ENCODE measurements at regions not wholly inside any gene's neighbourhood (a gene's known extent, or its start where the extent isn't known, plus 50 kb on each side); places are given as distances from the start of the nearest gene placed in this dataset.

- DNase-seq, result no peak
Observed at GRCh38 chr14:101004954-101005353, 101.4 kb upstream of the RTL1 start.

DNA sequence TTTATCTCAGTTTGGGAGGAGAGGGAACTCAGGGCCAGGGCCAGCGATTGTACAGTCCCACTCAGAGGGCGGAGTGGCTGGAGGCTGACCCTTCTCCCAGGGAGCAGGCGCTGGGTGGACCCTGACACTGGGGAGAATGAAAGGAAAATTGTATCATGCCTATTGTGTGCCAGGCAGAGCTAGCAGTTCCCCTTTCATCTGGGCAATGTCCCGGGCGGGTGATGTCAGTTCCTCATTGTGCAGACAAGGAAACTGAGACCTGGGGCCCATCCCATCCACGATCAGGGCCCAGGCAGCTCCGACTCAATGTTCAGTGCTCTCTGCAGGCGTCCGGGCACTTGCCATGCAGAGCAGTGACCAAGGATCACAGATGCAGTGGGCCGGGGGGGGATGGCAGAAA, 101.9 kb upstream of the RTL1 start:
- no peak for DNase-seq

GRCh38 chr14:101006008-101006407, 102.5 kb upstream of the RTL1 start:
- no peak for DNase-seq

GRCh38 chr14:101007004-101007614, 103.6 kb upstream of the RTL1 start:
- DNase-seq, result no peak

DNA sequence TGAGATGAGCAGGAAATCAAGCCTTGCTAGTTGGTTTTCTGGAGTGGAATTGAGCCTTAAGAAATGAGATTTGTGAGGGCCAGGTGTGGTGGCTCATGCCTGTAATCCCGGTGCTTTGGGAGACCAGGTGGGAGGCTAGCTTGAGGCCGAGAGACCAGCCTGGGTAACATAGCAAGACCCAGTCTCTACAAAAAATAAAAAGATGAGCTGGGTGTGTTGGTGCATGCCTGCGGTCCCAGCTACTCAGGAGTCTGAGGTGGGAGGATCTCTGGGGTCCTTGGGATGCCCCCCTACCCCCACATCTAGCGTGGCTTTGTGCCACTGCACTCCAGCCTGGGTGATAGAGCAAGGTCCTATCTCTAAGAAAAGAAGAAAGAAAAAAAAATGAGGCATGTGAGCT, 104.2 kb upstream of the RTL1 start:
- no peak for DNase-seq

DNA sequence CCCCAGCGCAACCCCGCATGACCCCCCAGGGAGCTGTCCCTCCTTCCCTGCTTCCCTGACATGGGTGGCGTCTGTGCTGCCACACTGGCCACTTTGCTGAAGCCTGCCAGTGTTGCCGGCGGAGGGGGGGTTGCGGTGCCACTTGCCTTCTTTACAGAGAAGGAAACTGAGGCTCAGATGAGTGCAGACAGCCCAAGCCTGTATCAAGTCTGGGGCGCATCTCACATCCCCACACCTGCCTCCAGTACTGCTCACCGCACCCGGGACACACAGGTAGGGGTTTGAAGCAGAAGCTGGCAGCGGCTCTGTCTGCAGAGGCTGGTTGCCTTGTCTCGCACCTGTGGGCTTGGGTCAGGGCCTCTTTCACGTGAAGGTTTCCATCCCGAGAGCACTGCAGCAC, 104.7 kb upstream of the RTL1 start:
- no peak for DNase-seq

- no peak for DNase-seq
Observed at GRCh38 chr14:101008631-101009336, 105.3 kb upstream of the RTL1 start.

- no peak for DNase-seq
Observed at GRCh38 chr14:101009531-101009930, 106.0 kb upstream of the RTL1 start.

DNA sequence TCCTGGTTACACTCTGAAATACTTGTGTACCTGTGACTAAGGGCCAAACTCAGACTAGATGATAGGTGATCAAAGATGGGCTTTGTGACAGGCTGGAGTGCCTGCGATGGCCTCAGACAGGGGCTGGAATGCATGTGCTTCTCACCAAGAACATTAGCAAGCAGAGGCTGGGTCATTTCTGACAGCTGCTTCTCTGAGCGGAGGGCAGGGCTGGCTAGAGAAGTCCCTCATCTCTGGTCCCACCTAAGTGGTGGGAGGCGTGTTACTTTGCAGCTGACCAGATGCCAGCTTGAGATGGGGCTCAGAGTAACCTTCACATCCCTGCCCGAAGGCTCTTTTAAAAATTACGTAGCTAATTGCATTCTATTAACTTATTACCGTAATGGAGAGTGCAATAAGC, 106.8 kb upstream of the RTL1 start:
- peak; percentile 76 for DNase-seq

GRCh38 chr14:101010835-101011234, 107.3 kb upstream of the RTL1 start:
- peak; percentile 98 for DNase-seq

GRCh38 chr14:101017209-101017608, 113.7 kb upstream of the RTL1 start:
- no peak for DNase-seq

DNA sequence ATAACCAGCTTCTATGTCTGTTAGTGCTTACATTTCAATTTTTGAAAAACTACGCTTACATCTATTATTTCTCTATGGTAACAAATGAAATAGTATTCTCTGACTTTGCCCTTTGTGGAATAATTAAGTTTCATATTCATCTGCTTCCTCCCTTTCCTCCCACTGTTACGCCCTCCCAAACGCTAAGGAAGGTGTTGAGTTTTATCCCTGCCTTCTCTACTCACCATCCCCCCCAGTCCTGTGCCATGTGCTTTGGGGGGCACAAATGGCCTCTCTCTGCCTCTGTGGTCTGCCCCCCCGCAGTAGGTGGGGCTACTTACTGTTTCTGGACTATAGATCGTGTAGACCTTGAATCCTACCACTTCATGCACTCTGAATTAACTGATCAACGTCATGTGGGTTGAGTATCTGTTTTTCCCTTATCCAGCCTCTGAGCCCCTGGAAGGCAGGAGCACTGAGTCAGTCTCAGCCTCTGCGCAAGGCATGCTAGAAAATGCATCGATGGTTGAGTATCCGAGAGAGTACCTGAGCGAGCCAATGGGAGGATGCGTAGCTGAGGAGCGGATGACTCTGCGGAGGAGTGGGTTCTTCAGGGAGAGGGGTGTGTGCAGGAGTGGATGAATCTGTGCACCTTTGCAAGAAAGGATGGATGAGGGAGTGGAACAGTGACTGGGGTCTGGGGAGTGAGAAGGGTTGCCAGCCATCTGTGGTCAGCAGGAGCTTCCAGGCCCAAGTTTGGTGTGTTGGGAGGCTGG, 114.5 kb upstream of the RTL1 start:
- DNase-seq, result no peak

GRCh38 chr14:101018561-101019290, 115.2 kb upstream of the RTL1 start:
- DNase-seq, result no peak

DNA sequence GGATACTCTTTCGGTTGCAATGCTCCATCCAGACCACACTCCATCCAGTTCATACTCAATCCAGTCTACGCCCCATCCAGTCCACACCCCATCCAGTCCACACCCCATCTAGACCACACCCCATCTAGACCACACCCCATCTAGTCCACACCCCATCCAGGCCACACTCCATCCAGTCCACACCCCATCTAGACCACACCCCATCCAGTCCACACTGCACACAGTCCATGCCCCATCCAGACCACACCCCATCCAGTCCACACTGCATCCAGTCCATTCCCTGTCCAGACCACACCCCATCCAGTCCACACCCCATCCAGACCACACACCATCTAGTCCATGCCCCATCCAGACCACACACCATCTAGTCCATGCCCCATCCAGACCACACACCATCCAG, 116.0 kb upstream of the RTL1 start:
- DNase-seq, result no peak

GRCh38 chr14:101019990-101020710, 116.6 kb upstream of the RTL1 start:
- DNase-seq, result no peak

DNA sequence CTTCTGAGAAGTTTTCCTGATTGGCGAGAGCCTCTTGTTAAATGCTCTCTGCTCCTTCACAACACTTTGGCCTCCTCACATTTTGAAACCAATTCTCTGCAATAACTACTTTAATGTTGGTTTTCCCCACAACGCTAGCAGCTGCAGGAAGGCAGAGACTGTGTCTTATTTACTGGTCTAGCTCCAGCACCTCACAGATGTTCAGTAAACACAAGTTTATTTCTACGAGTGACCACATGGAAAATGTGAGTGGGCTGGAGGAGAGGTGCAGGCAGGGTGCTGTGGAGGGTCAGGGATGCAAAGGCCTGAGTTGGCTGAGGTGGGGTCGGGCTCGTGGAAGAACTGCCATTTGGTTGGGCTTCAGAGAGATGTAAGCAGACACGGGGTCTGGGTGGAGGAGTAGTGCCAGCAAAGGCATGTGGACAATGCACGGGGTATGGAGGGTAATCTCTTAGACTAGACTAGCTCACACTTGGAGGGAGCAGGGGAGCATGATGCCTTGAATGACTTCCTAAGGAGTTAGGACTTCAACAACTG, 117.4 kb upstream of the RTL1 start:
- DNase-seq, result no peak

DNA sequence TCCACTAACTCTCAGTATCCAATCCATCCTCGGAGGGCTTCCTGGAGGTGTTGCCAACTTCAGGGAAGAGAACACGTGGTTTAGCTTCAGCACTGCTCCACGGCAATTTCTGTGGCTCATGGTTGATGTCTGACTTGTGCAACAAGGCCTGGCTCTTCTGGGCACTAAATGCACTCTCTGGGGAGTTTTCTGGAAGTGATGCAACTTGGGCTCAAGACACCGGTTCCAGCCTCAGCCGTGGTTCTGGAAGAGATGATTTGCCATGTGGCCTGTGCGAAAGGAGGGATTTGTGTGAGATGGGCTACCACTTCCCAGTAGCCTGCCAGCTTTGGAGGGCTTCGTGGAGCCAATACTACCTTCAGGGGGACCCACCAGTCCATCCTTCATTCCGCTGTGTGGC, 118.6 kb upstream of the RTL1 start:
- DNase-seq, result no peak

DNA sequence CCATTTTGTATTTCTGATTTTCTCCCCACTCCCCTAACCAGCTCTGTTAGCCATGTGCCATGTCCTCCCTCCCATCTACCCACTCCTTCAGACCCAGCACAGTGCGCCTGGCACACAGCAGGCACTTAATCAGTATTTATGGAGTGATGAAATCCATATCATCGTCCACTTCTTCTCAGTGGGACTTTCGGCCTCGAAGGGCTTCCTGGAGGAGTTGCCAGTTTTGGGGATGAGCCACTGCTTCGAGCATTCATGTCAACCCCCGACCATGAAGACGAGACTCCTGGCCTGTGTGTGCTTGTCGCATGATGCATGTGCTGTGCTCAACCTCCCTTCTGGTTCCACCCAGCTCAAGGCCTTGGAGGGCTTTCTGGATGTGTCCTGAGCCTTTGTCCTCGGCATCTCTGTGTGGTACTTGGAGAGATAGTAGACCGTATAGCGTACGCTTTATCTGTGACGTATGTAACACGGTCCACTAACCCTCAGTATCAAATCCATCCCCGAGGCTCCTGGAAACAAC, 119.5 kb upstream of the RTL1 start:
- DNase-seq, result no peak

DNA sequence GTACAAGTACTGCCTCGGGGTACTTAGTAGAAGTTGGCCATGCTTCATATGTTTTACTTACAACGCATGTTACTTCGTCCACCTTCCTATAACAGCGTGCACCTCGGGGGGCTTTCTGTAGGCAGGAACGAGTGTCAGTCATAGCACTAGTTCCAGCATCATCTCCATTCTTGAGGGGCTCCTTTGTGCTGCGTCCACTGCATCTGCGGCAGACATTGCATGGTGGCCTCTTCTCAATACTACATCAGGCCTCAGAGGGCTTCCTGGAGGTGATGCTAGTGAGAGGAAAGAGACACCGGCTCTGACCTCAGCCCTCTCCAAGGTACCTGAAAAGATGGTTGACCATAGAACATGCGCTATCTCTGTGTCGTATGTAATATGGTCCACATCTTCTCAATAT, 121.2 kb upstream of the RTL1 start:
- DNase-seq, result no peak

DNA sequence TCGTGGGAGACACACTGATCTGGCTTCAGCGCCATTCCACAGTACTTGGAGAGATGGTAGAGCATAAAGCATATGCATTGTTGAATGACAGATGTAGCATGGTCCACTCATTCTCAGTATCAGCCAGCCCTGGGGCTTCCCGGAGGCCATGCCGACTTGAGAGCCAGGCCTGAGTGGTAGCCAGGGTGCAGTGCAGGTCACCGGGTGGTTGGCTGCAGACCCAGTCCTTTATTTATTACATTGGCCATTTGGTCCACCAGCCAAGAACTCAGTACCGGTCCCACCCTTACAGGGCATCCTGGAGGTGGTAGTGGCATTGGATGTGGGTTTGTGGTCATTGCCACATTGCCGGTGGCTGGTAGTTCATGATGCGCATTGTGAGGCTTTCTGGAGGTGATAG, 121.6 kb upstream of the RTL1 start:
- DNase-seq, result no peak

DNA sequence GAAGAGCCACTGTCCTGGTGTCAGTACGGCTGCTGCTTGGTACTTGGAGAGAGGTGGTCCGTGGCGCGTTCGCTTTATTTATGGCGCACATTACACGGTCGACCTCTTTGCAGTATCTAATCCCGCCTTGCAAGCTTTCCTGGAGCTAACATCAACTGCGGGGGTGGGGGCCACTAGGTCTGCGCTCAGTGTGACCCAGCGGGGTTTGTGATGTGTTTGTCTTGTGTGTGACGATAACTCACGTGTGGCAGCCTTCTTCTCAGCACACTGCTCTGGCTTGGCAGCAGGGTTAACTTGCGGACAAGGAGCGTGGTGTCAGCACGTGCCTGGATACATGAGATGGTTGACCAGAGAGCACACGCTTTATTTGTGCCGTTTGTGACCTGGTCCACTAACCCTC, 122.2 kb upstream of the RTL1 start:
- DNase-seq, result no peak

DNA sequence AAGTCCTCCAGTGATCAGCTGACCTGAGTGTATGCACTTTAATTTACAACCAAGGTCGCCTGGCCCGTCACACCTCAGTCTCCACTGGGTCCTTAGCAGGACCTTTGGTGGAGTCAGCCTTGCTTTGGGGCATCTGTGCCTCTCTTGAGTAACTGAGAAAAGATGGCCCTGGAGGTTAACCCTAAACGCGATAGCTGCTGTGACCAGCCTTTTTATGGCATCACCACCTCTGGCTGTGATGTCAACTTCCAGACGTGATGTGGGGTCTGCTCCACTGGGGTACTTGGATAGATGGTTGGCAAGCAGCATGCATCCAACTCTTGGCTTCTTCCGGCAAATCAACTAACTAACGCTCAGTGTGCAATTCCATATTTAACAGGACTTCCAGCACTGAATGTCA, 122.8 kb upstream of the RTL1 start:
- no peak for DNase-seq

Data from NCI-H1105 treated with DMSO at 0.1 percent for 48 hours (cell line).